ENCODE measurements at regions not wholly inside any gene's neighbourhood (a gene's known extent, or its start where the extent isn't known, plus 50 kb on each side); places are given as distances from the start of the nearest gene placed in this dataset.

- TF ChIP-seq ZNF561 (tag by site-specific recombination; IDR thresholded peaks at IDR 0.05; ENCODE audit: borderline replicate concordance) (no peak), ZBTB7A (tag by site-specific recombination; IDR thresholded peaks at IDR 0.05; ENCODE audit: low read depth) (no peak), ZNF664 (tag by site-specific recombination; IDR thresholded peaks at IDR 0.05) (no peak)
Observed at GRCh38 chr3:102030661-102031060, 181.3 kb downstream of the NFKBIZ start.

Data from HEK293 (cell line).